ENCODE measurements at regions not wholly inside any gene's neighbourhood (a gene's known extent, or its start where the extent isn't known, plus 50 kb on each side); places are given as distances from the start of the nearest gene placed in this dataset.
A peak's percentile ranks its signal among the peaks of the same experiment; 100 is the strongest.

GRCh38 chr12:111149299-111149698 lies 219.6 kb downstream of the PHETA1 start:
- no peaks in the 10 kb centered on the region for H3K9me3 ChIP-seq (ENCODE audit: low read length)
- no peak overlapping the region for H3K9ac ChIP-seq (ENCODE audit: low read length)
- no peaks in the 10 kb centered on the region for H4K20me1 ChIP-seq (ENCODE audit: insufficient read depth)
- no peak overlapping the region for H3K4me2 ChIP-seq (ENCODE audit: low read length)
- H3K27me3 ChIP-seq (ENCODE audit: insufficient read depth, low read depth, low read length): no peaks in the 10 kb centered on the region
- TF ChIP-seq RAD21 (conservative IDR thresholded peaks at IDR 0.05) (peak; percentile 40), REST (IDR thresholded peaks at IDR 0.05; ENCODE audit: borderline replicate concordance) (no peak), SMC3 (conservative IDR thresholded peaks at IDR 0.05; ENCODE audit: poor library complexity) (no peak), CTCF (IDR thresholded peaks at IDR 0.05; ENCODE audit: poor library complexity, severe bottlenecking) (peak; percentile 45)
- no peaks in the 10 kb centered on the region for H3K9me2 ChIP-seq (ENCODE audit: insufficient read depth, low read length)
- no peak overlapping the region for H2AFZ ChIP-seq (ENCODE audit: low read depth, low read length)
- H3K79me2 ChIP-seq (replicated peaks; ENCODE audit: insufficient read depth, low read length): no peaks in the 10 kb centered on the region
- H3K27ac ChIP-seq (ENCODE audit: low read length): no peak overlapping the region
- H3K36me3 ChIP-seq (ENCODE audit: insufficient read depth, low read length): no peaks in the 10 kb centered on the region
- no peaks in the 10 kb centered on the region for H3F3A ChIP-seq (ENCODE audit: insufficient read depth, low read length, poor library complexity, severe bottlenecking)
- H3K4me3 ChIP-seq (ENCODE audit: low read length): no peak overlapping the region

DNA sequence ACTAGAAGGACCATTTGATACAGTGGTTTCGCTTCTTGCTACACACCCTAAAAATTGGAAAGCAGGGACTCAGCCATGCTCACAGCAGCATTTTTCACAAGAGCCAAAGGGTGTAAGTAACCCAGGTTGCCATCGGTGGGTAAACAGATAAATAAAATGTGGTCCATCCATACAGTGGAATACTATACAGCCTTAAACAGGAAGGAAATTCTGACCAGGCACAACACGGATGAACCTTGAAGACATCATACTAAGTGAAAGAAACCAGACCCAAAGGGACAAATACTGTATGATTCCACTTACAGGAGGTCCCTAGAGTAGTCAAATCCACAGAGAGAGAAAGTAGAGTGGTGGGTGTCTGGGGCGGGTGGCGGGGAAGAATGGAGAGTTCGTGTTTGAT lies 220.9 kb downstream of the PHETA1 start:
- H3K27me3 ChIP-seq (ENCODE audit: insufficient read depth, low read depth, low read length): no peaks in the 10 kb centered on the region
- H3K9me3 ChIP-seq (ENCODE audit: low read length): no peaks in the 10 kb centered on the region
- H3K27ac ChIP-seq (ENCODE audit: low read length): no peak overlapping the region
- H3K79me2 ChIP-seq (replicated peaks; ENCODE audit: insufficient read depth, low read length): no peaks in the 10 kb centered on the region
- H3K4me3 ChIP-seq (ENCODE audit: low read length): no peak overlapping the region
- H3K9ac ChIP-seq (ENCODE audit: low read length): no peak overlapping the region
- no peaks in the 10 kb centered on the region for H3F3A ChIP-seq (ENCODE audit: insufficient read depth, low read length, poor library complexity, severe bottlenecking)
- H4K20me1 ChIP-seq (ENCODE audit: insufficient read depth): no peaks in the 10 kb centered on the region
- TF ChIP-seq EZH2 (IDR thresholded peaks at IDR 0.05; ENCODE audit: borderline replicate concordance, insufficient read depth, low read length, poor library complexity, severe bottlenecking): no peak
- no peak for TF ChIP-seq TAF1 (IDR thresholded peaks at IDR 0.05; ENCODE audit: low read depth)
- no peak for TF ChIP-seq SMC3 (conservative IDR thresholded peaks at IDR 0.05; ENCODE audit: poor library complexity)
- TF ChIP-seq CTCF (IDR thresholded peaks at IDR 0.05; ENCODE audit: poor library complexity, severe bottlenecking): no peak
- TF ChIP-seq POLR2AphosphoS5 (IDR thresholded peaks at IDR 0.05): no peak
- no peaks in the 10 kb centered on the region for H3K36me3 ChIP-seq (ENCODE audit: insufficient read depth, low read length)
- no peak overlapping the region for H3K4me2 ChIP-seq (ENCODE audit: low read length)
- no peaks in the 10 kb centered on the region for H3K9me2 ChIP-seq (ENCODE audit: insufficient read depth, low read length)
- H2AFZ ChIP-seq (ENCODE audit: low read depth, low read length): no peak overlapping the region
